ENCODE measurements at regions not wholly inside any gene's neighbourhood (a gene's known extent, or its start where the extent isn't known, plus 50 kb on each side); places are given as distances from the start of the nearest gene placed in this dataset.

GRCh38 chr16:5891296-5891695 lies 793.7 kb upstream of the EEF2KMT start:
- Histone ChIP-seq H3K18ac (ENCODE audit: low read depth, low read length) (no peak overlapping the region), H3K27ac (ENCODE audit: insufficient read depth, low read length) (no peak overlapping the region), H2AFZ (replicated peaks; ENCODE audit: low read length, poor library complexity) (no peak overlapping the region), H3K36me3 (ENCODE audit: control insufficient read depth, insufficient read depth, low read length) (no peaks in the 10 kb centered on the region), H3K56ac (ENCODE audit: extremely low read depth, insufficient read depth, low read length) (no peak overlapping the region), H4K5ac (ENCODE audit: low read depth, low read length) (no peak overlapping the region), H3K14ac (replicated peaks; ENCODE audit: low read depth, low read length) (no peak overlapping the region), H3K27me3 (ENCODE audit: control insufficient read depth, insufficient read depth, low read length) (no peaks in the 10 kb centered on the region), H3K9me1 (ENCODE audit: insufficient read depth, low read length) (no peaks in the 10 kb centered on the region), H4K20me1 (ENCODE audit: insufficient read depth, low read length) (no peaks in the 10 kb centered on the region), H3K4ac (ENCODE audit: low read depth, low read length) (no peak overlapping the region), H2BK20ac (ENCODE audit: low read depth, low read length) (no peak overlapping the region), H4K8ac (ENCODE audit: low read depth in 2 of 2, low read length in 2 of 2) (no peak overlapping the region), H3K79me1 (ENCODE audit: low read depth in 1 of 2, low read length in 2 of 2) (no peaks in the 10 kb centered on the region), H2BK15ac (ENCODE audit: low read depth, low read length) (no peak overlapping the region), H4K91ac (ENCODE audit: insufficient read depth, low read depth, low read length) (no peak overlapping the region), H3K9ac (ENCODE audit: low read depth, low read length) (no peak overlapping the region), H2AK5ac (ENCODE audit: low read depth, low read length) (no peak overlapping the region), H3K4me1 (ENCODE audit: control insufficient read depth, insufficient read depth, low read length) (no peaks in the 10 kb centered on the region), H3K9me3 (ENCODE audit: control insufficient read depth, insufficient read depth, low read length) (peaks cover 20% of the 10 kb centered on the region), H2AK9ac (replicated peaks; ENCODE audit: low read depth, low read length, poor library complexity) (no peak overlapping the region), H2BK5ac (ENCODE audit: low read depth, low read length, poor library complexity, severe bottlenecking) (no peak overlapping the region), H3K4me3 (ENCODE audit: insufficient read depth, low read depth, low read length) (no peak overlapping the region), H2BK120ac (ENCODE audit: low read depth, low read length) (no peak overlapping the region), H3K23ac (ENCODE audit: low read depth, low read length) (no peak overlapping the region), H3K4me2 (ENCODE audit: low read depth, low read length) (no peak overlapping the region)
- dilution Hi-C loops (cut with HindIII; ENCODE audit: low sequenced_read_pairs, unreplicated experiment) (no loop called here), intact Hi-C loops (cut with micrococcal nuclease) (no loop called here), in situ Hi-C loops (cut with MboI; ENCODE audit: low sequenced_read_pairs) (no loop called here)
- ChIA-PET CTCF (no interaction called here), POLR2A (ENCODE audit: unreplicated experiment) (no interaction called here)
- ATAC-seq (ENCODE audit: low read depth) (no peak), DNase-seq (no peak)
- BruUV-seq (replicated peaks) = no TSS peak
- TF ChIP-seq MAFK (IDR thresholded peaks at IDR 0.05; ENCODE audit: low read depth, low read length) (no peak), RAD21 (IDR thresholded peaks at IDR 0.05; ENCODE audit: low read length) (no peak), FOS (IDR thresholded peaks at IDR 0.05; ENCODE audit: low read depth, low read length) (no peak), BHLHE40 (IDR thresholded peaks at IDR 0.05; ENCODE audit: low read depth, low read length) (no peak), POLR2A (IDR thresholded peaks at IDR 0.05; ENCODE audit: low read depth, low read length) (no peak), USF2 (IDR thresholded peaks at IDR 0.05; ENCODE audit: low read depth, low read length) (no peak), MAZ (IDR thresholded peaks at IDR 0.05; ENCODE audit: borderline replicate concordance, low read depth, low read length) (no peak), CEBPB (IDR thresholded peaks at IDR 0.05; ENCODE audit: low read depth, low read length) (no peak), RCOR1 (IDR thresholded peaks at IDR 0.05; ENCODE audit: insufficient replicate concordance, low read length) (no peak), SMC3 (IDR thresholded peaks at IDR 0.05; ENCODE audit: low read depth, low read length) (no peak), MXI1 (IDR thresholded peaks at IDR 0.05; ENCODE audit: borderline replicate concordance, low read depth, low read length) (no peak), CTCF (conservative IDR thresholded peaks at IDR 0.05; ENCODE audit: low read depth, low read length) (no peak), RFX5 (IDR thresholded peaks at IDR 0.05; ENCODE audit: low read depth, low read length) (no peak), NFE2L2 (IDR thresholded peaks at IDR 0.05; ENCODE audit: low read depth, low read length) (no peak), CHD1 (IDR thresholded peaks at IDR 0.05; ENCODE audit: low read depth, low read length) (no peak), ELK1 (IDR thresholded peaks at IDR 0.05; ENCODE audit: borderline replicate concordance, low read depth, low read length) (no peak)
- WGBS, 2 experiments (ENCODE audit: extremely low coverage in 2 of 2, insufficient read length in 1 of 2) = no CpG with 5 or more reads among the region's 7 CpGs
